ENCODE measurements at regions not wholly inside any gene's neighbourhood (a gene's known extent, or its start where the extent isn't known, plus 50 kb on each side); places are given as distances from the start of the nearest gene placed in this dataset.

GRCh38 chr3:176948151-176948550, 249.1 kb downstream of the TBL1XR1 start:
- H2AFZ ChIP-seq (ENCODE audit: low read length) = no peak overlapping the region
- H3K27ac ChIP-seq (ENCODE audit: insufficient read length, low read depth, low read length) = no peak overlapping the region
- no peaks in the 10 kb centered on the region for H3K79me1 ChIP-seq (ENCODE audit: insufficient read depth, low read depth, low read length, poor library complexity, severe bottlenecking)
- no peaks in the 10 kb centered on the region for H3K79me2 ChIP-seq (ENCODE audit: insufficient read depth, low read length)
- H3K4ac ChIP-seq (ENCODE audit: low read depth, low read length) = no peak overlapping the region
- H3K9ac ChIP-seq (ENCODE audit: extremely low read depth, insufficient read length, low read length) = no peak overlapping the region
- no peak for DNase-seq
- H3K9me3 ChIP-seq (ENCODE audit: control insufficient read depth, low read depth, low read length) = no peaks in the 10 kb centered on the region
- H2AK5ac ChIP-seq (ENCODE audit: insufficient read length, low read length) = no peak overlapping the region
- H3K14ac ChIP-seq (ENCODE audit: insufficient read depth, low read length) = no peak overlapping the region
- no peak overlapping the region for H3T11ph ChIP-seq (ENCODE audit: low read length)
- Mint-ChIP-seq H3K9me3 (no peaks in the 10 kb centered on the region), H3K4me1 (peaks cover 9 to 14% of the 10 kb centered on the region in 2 experiments; a peak in 2 of 4 replicates), H3K27me3 (ENCODE audit: low read depth) (no peaks in the 10 kb centered on the region; the same call in 1 of the 2 replicates), H3K27ac (no peak overlapping the region), H3K4me3 (no peak overlapping the region), H3K36me3 (ENCODE audit: insufficient read depth in 1 of 3, low read depth in 3 of 3) (no peaks in the 10 kb centered on the region)
- no peak overlapping the region for H3K18ac ChIP-seq (ENCODE audit: insufficient read length, low read depth, low read length)
- H3K4me1 ChIP-seq (ENCODE audit: insufficient read depth, low read length) = no peaks in the 10 kb centered on the region
- WGBS (ENCODE audit: extremely low coverage, insufficient read length, low lambda C conversion rate) = no CpG with 5 or more reads among the region's 2 CpGs
- no peaks in the 10 kb centered on the region for H4K20me1 ChIP-seq (ENCODE audit: control insufficient read depth, insufficient read depth, insufficient read length)
- no peaks in the 10 kb centered on the region for H3K23me2 ChIP-seq (ENCODE audit: insufficient read length, low read depth, low read length, poor library complexity, severe bottlenecking)
- no peaks in the 10 kb centered on the region for H3K27me3 ChIP-seq (ENCODE audit: insufficient read depth, low read length)
- H3K23ac ChIP-seq (ENCODE audit: insufficient read length, low read depth, low read length) = no peak overlapping the region
- no peak overlapping the region for H2BK15ac ChIP-seq (ENCODE audit: low read depth, low read length)
- no peak overlapping the region for H3K4me2 ChIP-seq (ENCODE audit: insufficient read depth, insufficient read length, low read length)
- no peak overlapping the region for H4K91ac ChIP-seq (ENCODE audit: insufficient read length, low read depth, low read length)
- no peak overlapping the region for H2BK20ac ChIP-seq (ENCODE audit: low read depth, low read length, poor library complexity, severe bottlenecking)
- H2BK5ac ChIP-seq (ENCODE audit: insufficient read length, low read length) = no peak overlapping the region
- no peak overlapping the region for H2BK120ac ChIP-seq (ENCODE audit: low read depth, low read length, poor library complexity, severe bottlenecking)
- H2BK12ac ChIP-seq (ENCODE audit: insufficient read length, low read depth, low read length) = no peak overlapping the region
- no peak overlapping the region for H4K8ac ChIP-seq (replicated peaks; ENCODE audit: insufficient read length, low read depth, low read length)
- H4K5ac ChIP-seq (ENCODE audit: insufficient read length, low read depth, low read length) = no peak overlapping the region
- no peak for TF ChIP-seq CTCF (conservative IDR thresholded peaks at IDR 0.05)
- H3K56ac ChIP-seq (ENCODE audit: insufficient read length, low read depth, low read length) = no peak overlapping the region

All from H9 (cell line).